Right renal cortex interstitium (tissue), 3 donors: ENCODE measurements at regions not wholly inside any gene's neighbourhood (a gene's known extent, or its start where the extent isn't known, plus 50 kb on each side); places are given as distances from the start of the nearest gene placed in this dataset.

Experiments
- DNase-seq, 3 donors: peaks; one replicate each; pipeline ENCODE4 v3.0.0-alpha.2; 2013; ENCODE audit warnings: low read depth in 3 of 3, low spot score in 2 of 3

GRCh38 chr10:42932735-42933447, 144.0 kb upstream of the RET start:
- DNase-seq: no peak

GRCh38 chr10:42933448-42934340, 143.2 kb upstream of the RET start:
- DNase-seq: no peak

- no peak for DNase-seq
These were observed 142.5 kb upstream of the RET start for GRCh38 chr10:42934351-42934811.

- DNase-seq: no peak
These were observed 142.0 kb upstream of the RET start for GRCh38 chr10:42934842-42935241.

- DNase-seq: no peak
These were observed 141.4 kb upstream of the RET start for GRCh38 chr10:42935466-42935865.

- no peak for DNase-seq
These were observed 140.3 kb upstream of the RET start for GRCh38 chr10:42936580-42936979.

GRCh38 chr10:42937048-42937447, 139.8 kb upstream of the RET start:
- no peak for DNase-seq

- no peak for DNase-seq
These were observed 139.2 kb upstream of the RET start for GRCh38 chr10:42937649-42938180.

- no peak for DNase-seq
These were observed 138.5 kb upstream of the RET start for GRCh38 chr10:42938351-42938750.

GRCh38 chr10:42939237-42939636, 137.6 kb upstream of the RET start:
- DNase-seq: no peak

- DNase-seq: no peak
These were observed 137.0 kb upstream of the RET start for GRCh38 chr10:42939685-42940366.

GRCh38 chr10:42940487-42941294, 136.2 kb upstream of the RET start:
- no peak for DNase-seq

GRCh38 chr10:42941295-42941644, 135.6 kb upstream of the RET start:
- no peak for DNase-seq

- no peak for DNase-seq
These were observed 135.1 kb upstream of the RET start for GRCh38 chr10:42941790-42942189.

GRCh38 chr10:42942279-42942950, 134.5 kb upstream of the RET start:
- DNase-seq: no peak

- DNase-seq: no peak
These were observed 133.6 kb upstream of the RET start for GRCh38 chr10:42943025-42943818.

GRCh38 chr10:42948040-42948439, 128.8 kb upstream of the RET start:
- DNase-seq: no peak

- DNase-seq: no peak
These were observed 127.6 kb upstream of the RET start for GRCh38 chr10:42949287-42949686.
